Activated CD4-positive, alpha-beta T cell treated with anti-CD3 and anti-CD28 coated beads for 36 hours (primary cell): ENCODE measurements at regions not wholly inside any gene's neighbourhood (a gene's known extent, or its start where the extent isn't known, plus 50 kb on each side); places are given as distances from the start of the nearest gene placed in this dataset.

Experiments used
- ATAC-seq: fragments of 200-7000 bp; cut with Tn5 transposase; one replicate; pipeline ENCODE4 v1.10.0; 2021; ENCODE audit warnings: mild to moderate bottlenecking, moderate library complexity
- CTCF ChIA-PET: fragments of 350-600 bp; sonication (Branson Sonifier 250); formaldehyde crosslinking; loops from one replicate; lab custom pipeline; 2021; ENCODE audit warnings: antibody characterized with exemption; lab: Charles Lee
- POLR2A ChIA-PET: fragments of 350-600 bp; sonication (Branson Sonifier 250); formaldehyde crosslinking; loops from one replicate; lab custom pipeline; 2021; ENCODE audit warnings: antibody characterized with exemption, inconsistent platforms; lab: Charles Lee
- DNase-seq: peaks from one replicate; pipeline ENCODE4 v3.0.0-alpha.2; 2020
- H3K27ac Mint-ChIP-seq: one replicate; pipeline ENCODE4 v1.8.0; 2021; ENCODE audit warnings: mixed read lengths
- H3K27me3 Mint-ChIP-seq: one replicate; pipeline ENCODE4 v1.8.0; 2021; ENCODE audit warnings: mixed read lengths
- H3K36me3 Mint-ChIP-seq: one replicate; pipeline ENCODE4 v1.8.0; 2021; ENCODE audit warnings: low read depth, mixed read lengths
- H3K4me1 Mint-ChIP-seq: one replicate; pipeline ENCODE4 v1.8.0; 2021; ENCODE audit warnings: mixed read lengths
- H3K4me3 Mint-ChIP-seq: one replicate; pipeline ENCODE4 v1.8.0; 2021; ENCODE audit warnings: mild to moderate bottlenecking, moderate library complexity, mixed read lengths
- H3K9me3 Mint-ChIP-seq: one replicate; pipeline ENCODE4 v1.8.0; 2021; ENCODE audit warnings: low read depth, mixed read lengths
- intact Hi-C, 2 experiments: fragments of 100-400 bp; cut with DNase I in 1 of 2; cut with micrococcal nuclease in 1 of 2; formaldehyde crosslinking; loops; one replicate each; pipeline versions ENCODE4 v1.14.2 to v1.15.1; 2022 to 2024; cut with DNase I, micrococcal nuclease

DNA sequence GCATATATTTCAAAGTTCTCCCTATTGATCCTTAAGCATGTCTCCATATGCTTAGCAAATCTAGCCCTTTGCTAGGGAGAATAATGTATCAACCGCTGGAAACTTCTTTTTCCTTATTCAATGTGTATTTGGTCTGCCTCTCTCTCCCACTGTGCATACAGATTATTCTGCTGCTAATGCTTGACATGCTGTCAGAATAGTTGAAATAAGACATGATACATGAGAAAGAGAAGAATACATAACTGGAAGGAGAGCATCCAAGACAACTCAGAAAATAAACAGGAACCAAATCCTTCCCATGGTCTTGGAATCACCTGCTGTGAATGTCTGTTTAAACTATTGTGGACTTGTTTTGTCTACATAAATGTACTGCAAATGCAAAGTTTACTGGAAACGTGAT lies 1103.0 kb downstream of the EFNB2 start:
- H3K4me1 Mint-ChIP-seq = no peaks in the 10 kb centered on the region
- H3K36me3 Mint-ChIP-seq = no peaks in the 10 kb centered on the region
- H3K27me3 Mint-ChIP-seq = no peaks in the 10 kb centered on the region
- H3K27ac Mint-ChIP-seq = no peak overlapping the region
- DNase-seq (no peak), ATAC-seq (no peak)
- intact Hi-C loops = no loop called here
- no peaks in the 10 kb centered on the region for H3K9me3 Mint-ChIP-seq
- POLR2A ChIA-PET = no interaction called here
- CTCF ChIA-PET = no interaction called here
- H3K4me3 Mint-ChIP-seq = no peak overlapping the region

DNA sequence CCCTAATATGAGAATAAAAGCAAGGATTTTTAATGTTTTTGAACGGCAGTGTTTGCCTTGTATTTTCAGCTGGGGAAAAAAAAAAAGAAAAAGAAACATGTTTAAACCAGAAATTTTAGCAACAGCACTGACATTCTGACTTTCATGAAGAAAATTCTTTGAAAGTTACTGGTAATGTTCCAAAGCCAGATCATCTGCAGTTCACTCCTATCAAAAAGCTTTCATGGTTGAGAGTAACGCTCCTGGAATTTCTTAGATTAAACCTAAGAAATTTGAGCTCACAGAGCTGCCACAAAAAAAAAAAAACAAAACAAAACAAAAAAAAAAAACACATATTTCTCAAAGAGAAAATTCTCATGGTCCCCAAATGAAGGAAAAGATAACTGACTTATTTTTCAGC lies 1106.7 kb downstream of the EFNB2 start:
- ChIA-PET CTCF (no interaction called here), POLR2A (no interaction called here)
- ATAC-seq (no peak), DNase-seq (no peak)
- no peaks in the 10 kb centered on the region for H3K36me3 Mint-ChIP-seq
- no peak overlapping the region for H3K4me3 Mint-ChIP-seq
- H3K27ac Mint-ChIP-seq = no peak overlapping the region
- no peaks in the 10 kb centered on the region for H3K27me3 Mint-ChIP-seq
- intact Hi-C loops = no loop called here
- H3K4me1 Mint-ChIP-seq = no peaks in the 10 kb centered on the region
- H3K9me3 Mint-ChIP-seq = no peaks in the 10 kb centered on the region

DNA sequence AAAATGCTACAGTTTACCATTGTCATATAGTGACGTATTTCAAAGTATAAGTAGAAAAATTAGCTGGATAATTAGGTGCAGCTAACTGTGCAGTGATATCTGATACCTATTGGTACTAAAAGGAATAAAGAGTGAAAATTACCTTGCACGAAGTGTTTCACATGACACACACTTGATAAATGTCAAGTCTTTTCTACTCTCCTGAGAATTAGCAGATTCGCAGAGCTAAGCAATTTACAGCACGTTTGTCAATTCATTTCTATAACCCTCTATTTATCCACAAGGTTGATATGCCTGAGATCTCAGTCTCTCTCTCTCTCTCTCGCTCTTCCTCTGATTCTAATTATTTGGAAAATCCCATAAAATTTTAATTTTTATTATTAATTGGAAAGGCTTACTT lies 1109.0 kb downstream of the EFNB2 start:
- H3K4me1 Mint-ChIP-seq = no peaks in the 10 kb centered on the region
- CTCF ChIA-PET = no interaction called here
- no peaks in the 10 kb centered on the region for H3K9me3 Mint-ChIP-seq
- intact Hi-C loops = no loop called here
- DNase-seq = no peak
- no peak overlapping the region for H3K4me3 Mint-ChIP-seq
- H3K36me3 Mint-ChIP-seq = no peaks in the 10 kb centered on the region
- ATAC-seq = no peak
- peaks cover 2% of the 10 kb centered on the region for H3K27me3 Mint-ChIP-seq
- no peak overlapping the region for H3K27ac Mint-ChIP-seq
- POLR2A ChIA-PET = no interaction called here

DNA sequence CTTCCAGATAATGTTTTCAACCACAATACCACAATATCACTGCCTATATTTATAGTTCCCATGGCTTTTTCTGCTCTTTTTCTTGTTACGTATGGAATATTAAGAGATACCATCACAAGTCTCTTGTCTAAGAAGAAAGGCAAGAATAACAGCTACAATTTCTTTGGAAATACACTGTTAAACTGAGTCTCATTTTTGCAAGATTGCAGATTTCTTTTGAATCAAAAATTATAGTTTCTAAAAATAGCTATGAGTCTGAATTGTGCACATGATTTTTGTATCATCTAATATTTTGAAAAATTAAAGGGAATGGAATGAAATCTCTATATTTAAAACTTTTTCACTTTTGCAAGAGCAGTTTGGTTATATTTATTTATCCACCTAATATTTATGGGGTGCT lies 1120.8 kb downstream of the EFNB2 start:
- ChIA-PET POLR2A (no interaction called here), CTCF (no interaction called here)
- no peak for DNase-seq
- peaks cover 3% of the 10 kb centered on the region for H3K27me3 Mint-ChIP-seq
- no peak overlapping the region for H3K4me3 Mint-ChIP-seq
- no peaks in the 10 kb centered on the region for H3K9me3 Mint-ChIP-seq
- H3K36me3 Mint-ChIP-seq = no peaks in the 10 kb centered on the region
- no peak overlapping the region for H3K27ac Mint-ChIP-seq
- intact Hi-C loops = loop anchor here in 1 of 2 experiments (5.0 kb wide), 1 partner anchor 1123 kb away; the partner anchor contains the start of gene EFNB2
- no peak for ATAC-seq
- no peaks in the 10 kb centered on the region for H3K4me1 Mint-ChIP-seq

DNA sequence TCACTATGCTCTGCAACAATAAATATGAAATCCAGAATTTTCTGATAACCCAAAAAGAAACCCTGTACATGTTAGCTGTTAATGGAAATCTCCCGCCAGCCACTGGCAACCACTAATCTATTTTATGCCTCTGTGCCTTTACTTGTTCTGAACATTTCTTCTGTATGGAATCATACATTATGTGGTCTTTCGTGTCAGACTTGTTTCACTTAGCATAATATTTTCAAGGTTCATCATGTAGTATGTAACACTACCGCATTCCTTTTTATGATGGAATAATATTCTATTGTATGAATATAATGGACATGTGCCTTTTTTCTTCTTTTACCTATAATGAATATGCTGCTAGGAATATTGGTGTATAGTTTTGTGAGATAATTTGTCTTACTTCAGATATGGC lies 1123.3 kb downstream of the EFNB2 start:
- H3K9me3 Mint-ChIP-seq = no peaks in the 10 kb centered on the region
- H3K4me1 Mint-ChIP-seq = no peaks in the 10 kb centered on the region
- POLR2A ChIA-PET = no interaction called here
- no peak overlapping the region for H3K27ac Mint-ChIP-seq
- H3K27me3 Mint-ChIP-seq = no peaks in the 10 kb centered on the region
- DNase-seq = no peak
- intact Hi-C loops = loop anchor here in 1 of 2 experiments (5.0 kb wide), 1 partner anchor 1125 kb away; the partner anchor contains the start of gene EFNB2
- ATAC-seq = no peak
- H3K4me3 Mint-ChIP-seq = no peak overlapping the region
- CTCF ChIA-PET = no interaction called here
- H3K36me3 Mint-ChIP-seq = no peaks in the 10 kb centered on the region

DNA sequence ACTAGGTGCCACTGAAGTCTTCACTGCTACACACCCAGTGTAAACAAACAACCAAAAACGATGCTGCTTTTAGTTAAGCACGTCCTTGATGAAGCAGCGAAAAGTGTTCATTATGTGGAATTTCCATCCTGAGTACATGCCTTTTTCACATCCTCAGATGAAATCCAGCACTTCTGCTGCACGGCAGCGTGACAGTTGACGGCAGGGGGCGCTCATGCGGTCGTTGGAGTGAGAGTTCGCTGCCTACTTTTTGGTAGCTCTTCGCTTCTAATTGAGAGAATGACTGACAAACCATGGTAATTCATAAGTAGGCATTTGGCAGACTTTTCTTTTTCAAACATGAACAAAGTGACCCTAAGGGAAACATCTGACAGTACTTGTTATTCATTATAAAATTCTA lies 1124.9 kb downstream of the EFNB2 start:
- Mint-ChIP-seq H3K27ac (no peak overlapping the region), H3K4me3 (no peak overlapping the region), H3K36me3 (no peaks in the 10 kb centered on the region), H3K9me3 (no peaks in the 10 kb centered on the region), H3K4me1 (no peaks in the 10 kb centered on the region), H3K27me3 (no peaks in the 10 kb centered on the region)
- no peak for ATAC-seq
- intact Hi-C loops = loop anchor here in 1 of 2 experiments (5.0 kb wide), 1 partner anchor 1127 kb away; the partner anchor contains the start of gene EFNB2
- POLR2A ChIA-PET = no interaction called here
- DNase-seq = peak; percentile 57
- CTCF ChIA-PET = interaction anchor here (0.7 to 1.1 kb wide), 2 partner anchors 13 to 1126 kb away, joined by 3 read pairs; no protein-coding TSS in a partner anchor

DNA sequence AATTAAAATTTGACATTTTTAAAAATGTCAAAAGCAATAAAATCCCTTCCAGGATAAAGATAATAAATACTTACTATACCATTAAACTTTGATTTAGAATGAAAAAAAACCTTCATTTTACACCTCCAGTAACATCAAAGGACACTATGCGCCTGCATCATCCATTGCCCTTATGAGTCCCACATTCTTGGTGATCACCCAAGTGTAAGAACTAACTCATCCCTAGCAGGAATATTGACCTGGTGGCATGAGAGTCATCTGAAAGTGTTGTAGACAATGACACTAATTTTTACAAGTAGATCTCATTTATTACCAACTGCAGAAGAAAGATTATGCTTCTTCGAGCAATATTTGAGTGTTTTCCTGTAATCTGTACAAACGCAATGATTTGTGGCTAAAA lies 1128.9 kb downstream of the EFNB2 start:
- ATAC-seq = no peak
- ChIA-PET POLR2A (no interaction called here), CTCF (no interaction called here)
- H3K4me3 Mint-ChIP-seq = no peak overlapping the region
- no peaks in the 10 kb centered on the region for H3K9me3 Mint-ChIP-seq
- no peaks in the 10 kb centered on the region for H3K4me1 Mint-ChIP-seq
- H3K27ac Mint-ChIP-seq = no peak overlapping the region
- no peaks in the 10 kb centered on the region for H3K36me3 Mint-ChIP-seq
- H3K27me3 Mint-ChIP-seq = no peaks in the 10 kb centered on the region
- no peak for DNase-seq
- intact Hi-C loops = no loop called here

DNA sequence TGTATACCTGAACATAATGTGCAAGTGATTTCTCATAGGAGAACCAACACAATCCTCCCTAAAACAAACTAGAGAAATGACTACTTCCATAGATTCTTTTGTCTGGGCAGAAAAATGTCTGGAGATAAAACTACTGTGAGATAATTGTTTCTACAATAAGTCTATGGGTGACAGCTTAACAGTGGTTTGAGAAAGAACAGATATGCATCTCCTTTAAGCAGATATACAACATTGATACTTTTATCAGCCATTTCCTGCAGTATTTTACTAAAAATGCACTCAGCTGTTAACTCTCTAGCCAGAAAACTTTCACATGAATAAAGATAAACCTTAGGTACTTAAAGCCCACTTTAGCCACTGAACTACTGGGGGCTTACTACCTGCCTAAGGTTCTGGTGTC lies 1132.4 kb downstream of the EFNB2 start:
- no peaks in the 10 kb centered on the region for H3K9me3 Mint-ChIP-seq
- H3K4me3 Mint-ChIP-seq = no peak overlapping the region
- DNase-seq (no peak), ATAC-seq (no peak)
- intact Hi-C loops = no loop called here
- H3K36me3 Mint-ChIP-seq = no peaks in the 10 kb centered on the region
- no peak overlapping the region for H3K27ac Mint-ChIP-seq
- no peaks in the 10 kb centered on the region for H3K27me3 Mint-ChIP-seq
- H3K4me1 Mint-ChIP-seq = no peaks in the 10 kb centered on the region
- ChIA-PET CTCF (interaction anchor here (0.5 kb wide), 1 partner anchor 38 kb away, joined by 3 read pairs; no protein-coding TSS in a partner anchor), POLR2A (no interaction called here)

DNA sequence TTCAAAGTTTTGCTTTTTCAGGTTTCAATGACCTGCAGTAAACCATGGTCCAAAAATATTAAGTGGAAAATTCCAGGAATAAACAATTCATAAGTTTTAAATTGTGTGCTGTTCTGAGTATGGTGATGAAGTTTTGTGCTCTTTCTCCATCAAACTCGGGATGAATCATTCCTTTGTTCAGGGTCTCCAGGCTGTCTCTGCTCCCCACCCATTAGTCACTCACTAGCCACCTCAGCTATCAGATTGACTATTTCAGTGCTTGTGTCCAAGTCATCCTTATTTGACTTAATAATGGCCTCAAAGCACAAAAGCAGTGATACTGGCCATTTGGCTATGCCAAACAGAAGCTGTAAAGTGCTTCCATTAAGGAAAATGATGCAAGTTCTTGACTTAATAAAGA lies 1140.4 kb downstream of the EFNB2 start:
- Mint-ChIP-seq H3K4me1 (no peaks in the 10 kb centered on the region), H3K9me3 (no peaks in the 10 kb centered on the region), H3K27me3 (no peaks in the 10 kb centered on the region), H3K36me3 (no peaks in the 10 kb centered on the region), H3K27ac (no peak overlapping the region), H3K4me3 (no peak overlapping the region)
- POLR2A ChIA-PET = no interaction called here
- intact Hi-C loops = no loop called here
- DNase-seq (no peak), ATAC-seq (no peak)
- CTCF ChIA-PET = no interaction called here

DNA sequence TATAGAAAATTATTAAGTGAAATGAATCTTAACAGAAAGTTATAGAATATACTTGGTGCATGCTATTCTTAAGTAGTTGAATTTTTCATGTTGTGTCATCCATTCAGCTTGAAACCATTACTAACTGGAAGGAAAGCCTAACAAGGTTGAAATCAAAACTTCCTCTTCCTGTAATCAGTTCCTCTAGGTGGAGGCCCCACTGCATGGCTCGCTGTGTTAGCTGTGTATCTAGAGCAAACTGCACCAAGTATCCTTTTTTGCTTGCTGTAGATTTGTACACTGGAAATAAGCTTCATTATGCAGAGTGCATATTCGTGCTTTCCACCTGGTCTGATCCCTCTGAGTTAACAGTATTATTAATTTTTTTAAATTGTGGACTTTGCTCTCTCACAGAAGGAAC lies 1146.1 kb downstream of the EFNB2 start:
- POLR2A ChIA-PET = no interaction called here

DNA sequence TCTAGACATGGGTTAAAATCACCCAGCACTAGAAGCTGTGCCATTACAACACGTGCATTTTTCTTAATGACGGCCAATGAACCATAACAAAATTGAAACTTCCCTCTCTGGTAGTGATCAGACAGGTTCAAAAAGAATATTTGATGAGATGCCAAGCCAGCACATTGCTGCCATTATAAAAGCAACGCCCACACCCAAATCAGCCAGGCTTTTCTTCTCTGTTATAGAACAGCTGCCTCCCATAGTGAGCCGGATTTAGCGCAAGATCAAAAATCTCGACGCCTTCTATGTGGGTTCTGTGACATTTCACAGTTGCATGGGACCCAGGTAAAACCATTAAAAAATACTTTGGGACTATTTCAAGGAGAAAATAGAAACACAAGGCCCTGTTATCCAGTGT lies 1158.0 kb downstream of the EFNB2 start:
- ATAC-seq (no peak), DNase-seq (no peak)
- Mint-ChIP-seq H3K4me3 (no peak overlapping the region), H3K27me3 (no peaks in the 10 kb centered on the region), H3K27ac (no peak overlapping the region), H3K36me3 (no peaks in the 10 kb centered on the region), H3K4me1 (no peaks in the 10 kb centered on the region), H3K9me3 (no peaks in the 10 kb centered on the region)
- intact Hi-C loops = no loop called here
- POLR2A ChIA-PET = no interaction called here
- CTCF ChIA-PET = no interaction called here

More for the DNA sequence above, 1146.1 kb downstream of the EFNB2 start:
- DNase-seq (no peak), ATAC-seq (no peak)
- Mint-ChIP-seq H3K27me3 (no peaks in the 10 kb centered on the region), H3K36me3 (no peaks in the 10 kb centered on the region), H3K4me3 (no peak overlapping the region), H3K9me3 (no peaks in the 10 kb centered on the region), H3K27ac (no peak overlapping the region), H3K4me1 (no peaks in the 10 kb centered on the region)
- CTCF ChIA-PET = no interaction called here
- intact Hi-C loops = no loop called here

DNA sequence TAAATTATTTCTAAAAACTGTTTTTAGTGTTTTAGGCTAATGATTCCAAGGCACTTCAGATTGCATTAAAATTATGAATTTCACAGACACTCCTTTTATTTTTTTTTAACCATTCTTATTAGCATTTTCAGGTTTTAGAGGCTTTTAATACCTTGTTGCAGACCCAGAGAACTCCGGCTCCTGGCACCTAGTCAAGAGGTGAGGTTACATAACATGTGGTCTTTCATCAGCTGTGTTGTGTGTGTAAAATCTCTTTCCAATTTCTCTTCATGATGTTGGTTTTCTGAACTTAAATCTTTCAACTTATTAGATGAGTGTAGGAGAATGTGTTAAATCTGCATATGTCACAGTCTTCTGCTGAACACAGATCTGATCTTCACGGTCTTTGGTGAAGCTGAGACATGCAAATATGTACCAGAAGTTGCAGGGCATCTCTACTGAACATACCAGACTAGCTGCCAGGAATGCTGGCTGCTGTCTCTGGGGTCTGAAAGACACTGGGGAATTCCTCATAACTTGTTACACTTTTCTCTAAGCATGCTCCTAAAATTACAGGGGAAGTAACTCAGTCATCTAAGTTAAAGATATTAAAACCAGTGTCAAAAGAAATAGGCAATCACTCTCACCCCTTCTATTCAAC lies 1165.3 kb downstream of the EFNB2 start:
- Mint-ChIP-seq H3K27me3 (peaks cover 3% of the 10 kb centered on the region), H3K4me1 (no peaks in the 10 kb centered on the region), H3K36me3 (no peaks in the 10 kb centered on the region), H3K27ac (no peak overlapping the region), H3K9me3 (no peaks in the 10 kb centered on the region), H3K4me3 (no peak overlapping the region)
- DNase-seq (no peak), ATAC-seq (no peak)
- ChIA-PET POLR2A (no interaction called here), CTCF (interaction anchor here (0.6 kb wide), 1 partner anchor 173 kb away, joined by 4 read pairs; no protein-coding TSS in a partner anchor)
- intact Hi-C loops = no loop called here
